GM23338 (cell line): ENCODE measurements at regions not wholly inside any gene's neighbourhood (a gene's known extent, or its start where the extent isn't known, plus 50 kb on each side); places are given as distances from the start of the nearest gene placed in this dataset.

Experiments
- CREB1 ChIP-seq: fragments of 250-450 bp; sonication (Bioruptor Pico); IDR thresholded peaks from 2 replicates; pipeline ENCODE4 v1.5.0; 2020; ENCODE audit warnings: low read depth, mild to moderate bottlenecking, moderate library complexity
- EZH2 ChIP-seq: fragments of 200-600 bp; sonication (generic); IDR thresholded peaks from one replicate; pipeline ENCODE4 v1.8.0; 2017; ENCODE audit warnings: antibody characterized with exemption, mild to moderate bottlenecking, low read depth; ENCODE audit not compliant: unreplicated experiment
- EZH2phosphoT487 ChIP-seq: fragments of 200-600 bp; sonication (generic); IDR thresholded peaks from one replicate; pipeline ENCODE4 v1.8.1; 2018; ENCODE audit warnings: antibody characterized with exemption; ENCODE audit not compliant: unreplicated experiment
- JUNB ChIP-seq: IDR thresholded peaks from one replicate; pipeline ENCODE4 v1.6.1; 2016; ENCODE audit warnings: antibody characterized with exemption; ENCODE audit not compliant: unreplicated experiment
- POLR2AphosphoS5 ChIP-seq: IDR thresholded peaks from 2 replicates; pipeline ENCODE4 v1.6.1; 2016; ENCODE audit warnings: antibody characterized with exemption, low read depth
- STAT1 ChIP-seq: IDR thresholded peaks from one replicate; pipeline ENCODE4 v1.6.1; 2016; ENCODE audit warnings: antibody characterized with exemption; ENCODE audit not compliant: unreplicated experiment
- ZNF114 ChIP-seq: fragments of 250-450 bp; sonication (Bioruptor Pico); IDR thresholded peaks from 2 replicates; pipeline ENCODE4 v1.5.0; 2020; ENCODE audit warnings: mild to moderate bottlenecking, moderate library complexity
- TF ChIP-seq, protein P1 (sequence below), 2 experiments: fragments of 200-600 bp in 1 of 2; sonication (generic) in 1 of 2; conservative IDR thresholded peaks; 2 replicates each; pipeline versions ENCODE4 v1.5.1 to v1.6.1; 2016 to 2017; ENCODE audit warnings: antibody characterized with exemption in 2 of 2, low read depth in 2 of 2, mild to moderate bottlenecking in 2 of 2, moderate library complexity in 1 of 2
- TF ChIP-seq, protein P2 (sequence below): IDR thresholded peaks from one replicate; pipeline ENCODE4 v1.6.1; 2018; ENCODE audit warnings: antibody characterized with exemption; ENCODE audit not compliant: unreplicated experiment

DNA sequence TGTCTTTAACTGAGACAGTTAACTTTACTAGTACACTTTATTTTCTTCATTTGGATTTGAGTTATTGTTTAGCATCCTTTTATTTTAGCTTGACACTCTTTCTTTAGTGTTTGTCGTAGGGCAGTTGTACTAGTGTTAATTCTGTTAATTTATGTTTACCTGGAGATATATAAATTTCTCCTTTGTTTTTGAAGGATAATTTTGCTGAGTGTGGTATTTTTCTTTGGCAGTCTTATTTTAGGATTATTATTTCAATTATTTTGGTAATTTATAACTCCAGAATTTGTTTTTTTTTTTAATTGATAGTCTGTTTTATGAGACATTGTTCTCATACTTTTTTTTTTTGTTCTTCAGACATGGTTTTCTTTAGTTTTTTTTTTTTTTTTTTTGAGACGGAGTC, 73.8 kb upstream of the CHODL start:
- TF ChIP-seq STAT1 (no peak), POLR2AphosphoS5 (no peak), EZH2 (no peak), EZH2phosphoT487 (no peak), JUNB (no peak), ZNF114 (CRISPR knock-in tag) (no peak), CREB1 (CRISPR knock-in tag) (no peak)
- TF ChIP-seq, protein P1, sequence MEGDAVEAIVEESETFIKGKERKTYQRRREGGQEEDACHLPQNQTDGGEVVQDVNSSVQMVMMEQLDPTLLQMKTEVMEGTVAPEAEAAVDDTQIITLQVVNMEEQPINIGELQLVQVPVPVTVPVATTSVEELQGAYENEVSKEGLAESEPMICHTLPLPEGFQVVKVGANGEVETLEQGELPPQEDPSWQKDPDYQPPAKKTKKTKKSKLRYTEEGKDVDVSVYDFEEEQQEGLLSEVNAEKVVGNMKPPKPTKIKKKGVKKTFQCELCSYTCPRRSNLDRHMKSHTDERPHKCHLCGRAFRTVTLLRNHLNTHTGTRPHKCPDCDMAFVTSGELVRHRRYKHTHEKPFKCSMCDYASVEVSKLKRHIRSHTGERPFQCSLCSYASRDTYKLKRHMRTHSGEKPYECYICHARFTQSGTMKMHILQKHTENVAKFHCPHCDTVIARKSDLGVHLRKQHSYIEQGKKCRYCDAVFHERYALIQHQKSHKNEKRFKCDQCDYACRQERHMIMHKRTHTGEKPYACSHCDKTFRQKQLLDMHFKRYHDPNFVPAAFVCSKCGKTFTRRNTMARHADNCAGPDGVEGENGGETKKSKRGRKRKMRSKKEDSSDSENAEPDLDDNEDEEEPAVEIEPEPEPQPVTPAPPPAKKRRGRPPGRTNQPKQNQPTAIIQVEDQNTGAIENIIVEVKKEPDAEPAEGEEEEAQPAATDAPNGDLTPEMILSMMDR (conservative IDR thresholded peaks at IDR 0.05; ENCODE audit: low read depth in 2 of 2): no peak
- TF ChIP-seq, protein P2, sequence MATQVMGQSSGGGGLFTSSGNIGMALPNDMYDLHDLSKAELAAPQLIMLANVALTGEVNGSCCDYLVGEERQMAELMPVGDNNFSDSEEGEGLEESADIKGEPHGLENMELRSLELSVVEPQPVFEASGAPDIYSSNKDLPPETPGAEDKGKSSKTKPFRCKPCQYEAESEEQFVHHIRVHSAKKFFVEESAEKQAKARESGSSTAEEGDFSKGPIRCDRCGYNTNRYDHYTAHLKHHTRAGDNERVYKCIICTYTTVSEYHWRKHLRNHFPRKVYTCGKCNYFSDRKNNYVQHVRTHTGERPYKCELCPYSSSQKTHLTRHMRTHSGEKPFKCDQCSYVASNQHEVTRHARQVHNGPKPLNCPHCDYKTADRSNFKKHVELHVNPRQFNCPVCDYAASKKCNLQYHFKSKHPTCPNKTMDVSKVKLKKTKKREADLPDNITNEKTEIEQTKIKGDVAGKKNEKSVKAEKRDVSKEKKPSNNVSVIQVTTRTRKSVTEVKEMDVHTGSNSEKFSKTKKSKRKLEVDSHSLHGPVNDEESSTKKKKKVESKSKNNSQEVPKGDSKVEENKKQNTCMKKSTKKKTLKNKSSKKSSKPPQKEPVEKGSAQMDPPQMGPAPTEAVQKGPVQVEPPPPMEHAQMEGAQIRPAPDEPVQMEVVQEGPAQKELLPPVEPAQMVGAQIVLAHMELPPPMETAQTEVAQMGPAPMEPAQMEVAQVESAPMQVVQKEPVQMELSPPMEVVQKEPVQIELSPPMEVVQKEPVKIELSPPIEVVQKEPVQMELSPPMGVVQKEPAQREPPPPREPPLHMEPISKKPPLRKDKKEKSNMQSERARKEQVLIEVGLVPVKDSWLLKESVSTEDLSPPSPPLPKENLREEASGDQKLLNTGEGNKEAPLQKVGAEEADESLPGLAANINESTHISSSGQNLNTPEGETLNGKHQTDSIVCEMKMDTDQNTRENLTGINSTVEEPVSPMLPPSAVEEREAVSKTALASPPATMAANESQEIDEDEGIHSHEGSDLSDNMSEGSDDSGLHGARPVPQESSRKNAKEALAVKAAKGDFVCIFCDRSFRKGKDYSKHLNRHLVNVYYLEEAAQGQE: no peak
